Heart left ventricle (tissue), 16 donors: ENCODE measurements at regions not wholly inside any gene's neighbourhood (a gene's known extent, or its start where the extent isn't known, plus 50 kb on each side); places are given as distances from the start of the nearest gene placed in this dataset.

Source experiments
- ATAC-seq, 4 donors: fragments of 200-7000 bp; cut with Tn5 transposase; one replicate each; pipeline ENCODE4 v1.9.1; 2020 to 2022; ENCODE audit warnings: moderate library complexity in 4 of 4, mild to moderate bottlenecking in 3 of 4, moderate number of reproducible peaks in 1 of 4
- DNase-seq, 5 donors: peaks; one replicate each; pipeline ENCODE4 v3.0.0-alpha.2; 2020
- H3K27ac ChIP-seq, 12 donors: fragments of 200-600 bp; sonication (generic) in 4 of 12; one replicate each; pipeline versions ENCODE4 v1.5.0 to v1.8.0; 2016 to 2022; ENCODE audit warnings: mild to moderate bottlenecking in 2 of 12
- H3K27me3 ChIP-seq, 9 donors: fragments of 200-600 bp; sonication (generic) in 2 of 9; one replicate each; pipeline versions ENCODE4 v1.5.1 to v1.8.0; 2016 to 2022; ENCODE audit warnings: mild to moderate bottlenecking in 3 of 9
- H3K36me3 ChIP-seq, 9 donors: fragments of 200-600 bp; sonication (generic) in 2 of 9; one replicate each; pipeline versions ENCODE4 v1.5.0 to v1.8.0; 2018 to 2022; ENCODE audit warnings: mild to moderate bottlenecking in 2 of 9
- H3K4me1 ChIP-seq, 12 donors: fragments of 200-600 bp; sonication (generic) in 4 of 12; one replicate each; pipeline versions ENCODE4 v1.5.0 to v1.8.0; 2016 to 2022; ENCODE audit warnings: mild to moderate bottlenecking in 3 of 12
- H3K4me3 ChIP-seq, 12 donors: fragments of 200-600 bp; sonication (generic) in 4 of 12; one replicate each; pipeline versions ENCODE4 v1.5.0 to v1.8.0; 2017 to 2022; ENCODE audit warnings: mild to moderate bottlenecking in 9 of 12, moderate library complexity in 4 of 12
- H3K9me3 ChIP-seq, 12 donors: fragments of 200-600 bp; sonication (generic) in 4 of 12; one replicate each; pipeline versions ENCODE4 v1.5.0 to v1.8.0; 2016 to 2022; ENCODE audit warnings: mild to moderate bottlenecking in 1 of 12
- POLR2A ChIP-seq, 2 donors: fragments of 450-650 bp; IDR thresholded peaks; one replicate each; pipeline ENCODE4 v1.6.1; 2017; ENCODE audit warnings: antibody characterized with exemption in 2 of 2, mild to moderate bottlenecking in 2 of 2, moderate library complexity in 2 of 2
- WGBS, 4 donors: extraction: QIAGEN DNeasy Blood & Tissue Kit in 2 of 4; methylation state at CpG; one replicate each; pipeline versions ENCODE4 v1.1.5 to v1.1.7; 2013 to 2018; 5-methylcytosine and 5-hydroxymethylcytosine counted together
- intact Hi-C, 10 donors: fragments of 100-400 bp; cut with DNase I; formaldehyde crosslinking; loops; one replicate each; pipeline versions ENCODE4 v1.11.1 to v1.14.2; 2022
- TF ChIP-seq, protein P1 (sequence below), 12 donors: fragments of 200-600 bp; sonication (generic) in 4 of 12; IDR thresholded peaks; one replicate each; pipeline versions ENCODE4 v1.5.0 to v1.8.0; 2018 to 2022; ENCODE audit warnings: antibody characterized with exemption in 12 of 12, mild to moderate bottlenecking in 5 of 12
- donor health status: ischemic (EF 13 %, LVEDD 7.1; RV severe dilation, severe dysfunction).
- donor health status: healthy with polysubstance abuse.
- donor health status: DM: no; HTN: yes; CAD: no.
- donor health status: DM: no; HTN: no; CAD: no.
- donor health status: ischemic (EF 25% LVEDD 6.9; RV normal size, moderate dysfunction).
- donor health status: ischemic (EF 25% LVEDD 5.7; RV mildly dilated, moderate dysfunction).
- donor health status: healthy.
- donor health status: DM: yes; HTN: yes; CAD: no.
- donor health status: ischemic (EF 35%, LVEDD 5.7; RV mildly dilated, moderate dysfunction).
- donor health status: nonischemic (EF 11% LVEDD 7.7; RV severe dilation, severe dysfunction).
- donor health status: DM: yes; HTN: yes; CAD: no.
- donor health status: PGD.
- donor health status: ischemic (EF 29% LVEDD 5.4; RV normal size, mild dysfunction).
- donor health status: nonischemic (EF 23%, LVEDD 6.1; RV moderate dilation, normal function).

- intact Hi-C loops: no loop called here
- no peaks in the 10 kb centered on the region for H3K27me3 ChIP-seq
- H3K27ac ChIP-seq: no peak overlapping the region
- no peaks in the 10 kb centered on the region for H3K9me3 ChIP-seq
- DNase-seq: no peak
- TF ChIP-seq, protein P1, sequence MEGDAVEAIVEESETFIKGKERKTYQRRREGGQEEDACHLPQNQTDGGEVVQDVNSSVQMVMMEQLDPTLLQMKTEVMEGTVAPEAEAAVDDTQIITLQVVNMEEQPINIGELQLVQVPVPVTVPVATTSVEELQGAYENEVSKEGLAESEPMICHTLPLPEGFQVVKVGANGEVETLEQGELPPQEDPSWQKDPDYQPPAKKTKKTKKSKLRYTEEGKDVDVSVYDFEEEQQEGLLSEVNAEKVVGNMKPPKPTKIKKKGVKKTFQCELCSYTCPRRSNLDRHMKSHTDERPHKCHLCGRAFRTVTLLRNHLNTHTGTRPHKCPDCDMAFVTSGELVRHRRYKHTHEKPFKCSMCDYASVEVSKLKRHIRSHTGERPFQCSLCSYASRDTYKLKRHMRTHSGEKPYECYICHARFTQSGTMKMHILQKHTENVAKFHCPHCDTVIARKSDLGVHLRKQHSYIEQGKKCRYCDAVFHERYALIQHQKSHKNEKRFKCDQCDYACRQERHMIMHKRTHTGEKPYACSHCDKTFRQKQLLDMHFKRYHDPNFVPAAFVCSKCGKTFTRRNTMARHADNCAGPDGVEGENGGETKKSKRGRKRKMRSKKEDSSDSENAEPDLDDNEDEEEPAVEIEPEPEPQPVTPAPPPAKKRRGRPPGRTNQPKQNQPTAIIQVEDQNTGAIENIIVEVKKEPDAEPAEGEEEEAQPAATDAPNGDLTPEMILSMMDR (IDR thresholded peaks at IDR 0.05): no peak
- TF ChIP-seq POLR2A (IDR thresholded peaks at IDR 0.05): no peak
- no peaks in the 10 kb centered on the region for H3K4me1 ChIP-seq
- no peaks in the 10 kb centered on the region for H3K36me3 ChIP-seq
- H3K4me3 ChIP-seq: no peak overlapping the region
- ATAC-seq: no peak
These were observed 997.4 kb downstream of the FLRT2 start for GRCh38 chr14:86527312-86527711.

DNA sequence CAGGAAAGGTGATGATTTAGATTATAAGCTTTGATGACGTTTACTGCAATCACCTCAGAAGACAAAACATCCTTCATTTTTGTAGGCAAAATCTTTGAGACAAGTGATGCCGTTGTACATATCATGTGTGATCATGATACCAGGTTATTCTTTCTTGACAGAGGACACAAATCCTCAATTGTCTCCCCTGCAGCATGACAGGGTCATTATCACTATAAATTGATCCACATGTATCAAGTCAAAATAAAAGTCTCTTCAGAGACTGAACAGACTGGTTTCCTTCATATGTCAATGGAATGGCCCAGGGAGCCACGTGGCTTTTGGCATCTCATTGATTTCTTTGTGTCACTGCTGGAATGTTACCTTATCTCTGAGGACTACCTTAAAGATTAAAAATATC is 995.7 kb downstream of the FLRT2 start:
- no peaks in the 10 kb centered on the region for H3K36me3 ChIP-seq
- no peak for ATAC-seq
- 43 to 49% (median 47%) methylated on average over 3 of the region's 3 CpGs for WGBS, 4 donors
- no peak overlapping the region for H3K27ac ChIP-seq
- DNase-seq: no peak
- no peak overlapping the region for H3K4me3 ChIP-seq
- intact Hi-C loops: no loop called here
- no peaks in the 10 kb centered on the region for H3K4me1 ChIP-seq
- H3K27me3 ChIP-seq: no peaks in the 10 kb centered on the region
- no peaks in the 10 kb centered on the region for H3K9me3 ChIP-seq
- no peak for TF ChIP-seq POLR2A (IDR thresholded peaks at IDR 0.05)
- TF ChIP-seq, protein P1 (IDR thresholded peaks at IDR 0.05): no peak

DNA sequence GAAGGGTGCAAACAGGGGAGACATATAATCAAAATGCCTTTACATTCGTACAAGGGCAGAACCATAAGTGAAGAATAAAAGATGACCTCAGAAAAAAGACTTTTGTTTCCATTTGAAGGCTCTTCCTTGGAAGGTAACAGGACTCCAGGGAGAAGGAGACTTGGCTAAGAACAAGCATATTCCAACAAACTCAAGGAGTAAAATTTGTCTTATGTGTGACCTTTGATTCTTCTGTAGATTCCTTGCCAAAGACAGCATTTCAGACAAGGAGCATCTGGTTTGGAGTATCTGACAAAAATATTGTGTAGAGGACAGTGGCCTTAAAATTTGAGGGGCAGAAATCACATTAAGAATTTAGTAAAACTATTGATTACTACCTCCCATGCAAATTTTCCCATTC is 991.9 kb downstream of the FLRT2 start:
- no peaks in the 10 kb centered on the region for H3K9me3 ChIP-seq
- intact Hi-C loops: no loop called here
- no peak overlapping the region for H3K27ac ChIP-seq
- no peaks in the 10 kb centered on the region for H3K4me1 ChIP-seq
- TF ChIP-seq POLR2A (IDR thresholded peaks at IDR 0.05): no peak
- TF ChIP-seq, protein P1 (IDR thresholded peaks at IDR 0.05): no peak
- H3K36me3 ChIP-seq: no peaks in the 10 kb centered on the region
- DNase-seq: no peak
- no peaks in the 10 kb centered on the region for H3K27me3 ChIP-seq
- 28 to 55% (median 48%) methylated on average over 1 of the region's 1 CpG for WGBS, 4 donors
- ATAC-seq: no peak
- no peak overlapping the region for H3K4me3 ChIP-seq

GRCh38 chr14:86521031-86521730 is 991.2 kb downstream of the FLRT2 start:
- DNase-seq (no peak), ATAC-seq (no peak)
- H3K4me3 ChIP-seq: no peak overlapping the region
- H3K9me3 ChIP-seq: no peaks in the 10 kb centered on the region
- TF ChIP-seq, protein P1 (IDR thresholded peaks at IDR 0.05): no peak
- TF ChIP-seq POLR2A (IDR thresholded peaks at IDR 0.05): no peak
- 70 to 74% (median 72%) methylated on average over 6 of the region's 6 CpGs for WGBS, 4 donors
- no peaks in the 10 kb centered on the region for H3K27me3 ChIP-seq
- H3K4me1 ChIP-seq: no peaks in the 10 kb centered on the region
- no peak overlapping the region for H3K27ac ChIP-seq
- H3K36me3 ChIP-seq: no peaks in the 10 kb centered on the region
- intact Hi-C loops: no loop called here
